Body of pancreas (tissue), 4 donors: ENCODE measurements at regions not wholly inside any gene's neighbourhood (a gene's known extent, or its start where the extent isn't known, plus 50 kb on each side); places are given as distances from the start of the nearest gene placed in this dataset.

ENCODE experiments used
- POLR2A ChIP-seq, 3 donors: fragments of 450-650 bp; IDR thresholded peaks; one replicate each; pipeline ENCODE4 v1.6.1; 2016; ENCODE audit warnings: antibody characterized with exemption in 3 of 3, mild to moderate bottlenecking in 2 of 3
- TF ChIP-seq, protein P1 (sequence below), 7 experiments: fragments of 450-650 bp in 4 of 7; fragments of 200-600 bp in 3 of 7; sonication (generic) in 3 of 7; IDR thresholded peaks; one replicate each; pipeline ENCODE4 v1.5.1; 2016 to 2019; ENCODE audit warnings: antibody characterized with exemption in 7 of 7

DNA sequence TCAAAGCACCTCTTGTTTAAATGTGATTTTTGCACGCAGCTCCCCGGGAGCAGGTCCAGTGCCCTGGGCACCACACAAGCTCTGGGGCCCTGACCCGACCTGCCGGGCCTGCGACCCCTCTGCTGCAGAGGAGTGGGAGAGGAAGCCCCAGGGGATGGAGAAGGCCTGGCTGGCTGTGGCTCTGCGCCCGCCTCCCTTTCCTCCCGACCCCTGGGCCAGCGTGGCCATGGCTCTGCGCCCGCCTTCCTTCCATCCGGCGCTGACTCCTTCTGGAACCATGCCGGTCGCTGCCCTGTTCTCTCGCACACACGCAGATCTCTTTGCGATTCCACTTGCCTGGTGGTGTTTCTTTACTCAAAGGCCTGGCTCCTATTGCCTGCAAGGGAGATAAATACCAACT is 166.5 kb upstream of the SALL3 start:
- TF ChIP-seq, protein P1, sequence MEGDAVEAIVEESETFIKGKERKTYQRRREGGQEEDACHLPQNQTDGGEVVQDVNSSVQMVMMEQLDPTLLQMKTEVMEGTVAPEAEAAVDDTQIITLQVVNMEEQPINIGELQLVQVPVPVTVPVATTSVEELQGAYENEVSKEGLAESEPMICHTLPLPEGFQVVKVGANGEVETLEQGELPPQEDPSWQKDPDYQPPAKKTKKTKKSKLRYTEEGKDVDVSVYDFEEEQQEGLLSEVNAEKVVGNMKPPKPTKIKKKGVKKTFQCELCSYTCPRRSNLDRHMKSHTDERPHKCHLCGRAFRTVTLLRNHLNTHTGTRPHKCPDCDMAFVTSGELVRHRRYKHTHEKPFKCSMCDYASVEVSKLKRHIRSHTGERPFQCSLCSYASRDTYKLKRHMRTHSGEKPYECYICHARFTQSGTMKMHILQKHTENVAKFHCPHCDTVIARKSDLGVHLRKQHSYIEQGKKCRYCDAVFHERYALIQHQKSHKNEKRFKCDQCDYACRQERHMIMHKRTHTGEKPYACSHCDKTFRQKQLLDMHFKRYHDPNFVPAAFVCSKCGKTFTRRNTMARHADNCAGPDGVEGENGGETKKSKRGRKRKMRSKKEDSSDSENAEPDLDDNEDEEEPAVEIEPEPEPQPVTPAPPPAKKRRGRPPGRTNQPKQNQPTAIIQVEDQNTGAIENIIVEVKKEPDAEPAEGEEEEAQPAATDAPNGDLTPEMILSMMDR (IDR thresholded peaks at IDR 0.05), result no peak
- TF ChIP-seq POLR2A (IDR thresholded peaks at IDR 0.05), result no peak
